ENCODE measurements at regions not wholly inside any gene's neighbourhood (a gene's known extent, or its start where the extent isn't known, plus 50 kb on each side); places are given as distances from the start of the nearest gene placed in this dataset.

GRCh38 chr7:7080802-7081201 lies 101.5 kb upstream of the C1GALT1 start:
- TF ChIP-seq CTCF (IDR thresholded peaks at IDR 0.05) (no peak), ZFX (IDR thresholded peaks at IDR 0.05; ENCODE audit: borderline replicate concordance) (no peak)
